ENCODE measurements at regions not wholly inside any gene's neighbourhood (a gene's known extent, or its start where the extent isn't known, plus 50 kb on each side); places are given as distances from the start of the nearest gene placed in this dataset.

DNA sequence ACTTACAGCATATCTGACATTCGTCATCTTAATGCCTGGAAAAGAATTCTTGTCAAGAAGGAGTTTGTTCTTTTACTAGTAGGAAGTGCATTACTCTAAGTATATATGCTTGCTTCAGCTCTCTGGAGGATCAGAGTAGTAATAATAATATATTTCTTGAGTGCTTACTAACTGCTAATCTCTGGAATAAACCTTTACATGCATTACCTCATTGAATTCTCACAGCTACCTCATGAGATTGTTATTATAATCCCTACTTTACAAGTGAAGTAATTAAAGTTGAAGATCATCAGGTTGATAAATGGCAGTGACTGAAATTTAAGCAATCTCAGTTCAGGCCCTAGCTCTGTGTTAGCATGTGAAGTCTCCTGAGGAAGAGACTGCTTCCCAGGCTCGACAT is 115.0 kb upstream of the PDE5A start:
- DNase-seq, result no peak

DNA sequence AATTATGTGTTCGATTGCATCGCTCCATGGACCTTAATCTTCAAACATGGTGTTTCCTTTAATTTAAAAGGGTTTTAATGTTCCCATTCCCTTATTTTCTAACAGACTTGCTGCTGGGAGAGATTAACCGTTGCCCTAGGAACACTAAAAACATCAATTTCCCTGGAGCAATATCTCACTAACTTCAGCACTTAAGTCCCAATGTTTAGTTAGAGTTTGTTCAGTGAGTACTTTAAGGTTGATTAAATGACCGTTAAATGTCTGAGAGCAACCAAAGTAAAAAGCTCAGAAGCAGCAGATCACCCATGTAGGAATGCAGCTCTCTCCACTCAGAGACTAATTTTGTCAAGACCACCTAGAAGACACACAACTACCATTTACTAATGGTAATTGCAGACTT is 111.2 kb upstream of the PDE5A start:
- no peak for DNase-seq

DNA sequence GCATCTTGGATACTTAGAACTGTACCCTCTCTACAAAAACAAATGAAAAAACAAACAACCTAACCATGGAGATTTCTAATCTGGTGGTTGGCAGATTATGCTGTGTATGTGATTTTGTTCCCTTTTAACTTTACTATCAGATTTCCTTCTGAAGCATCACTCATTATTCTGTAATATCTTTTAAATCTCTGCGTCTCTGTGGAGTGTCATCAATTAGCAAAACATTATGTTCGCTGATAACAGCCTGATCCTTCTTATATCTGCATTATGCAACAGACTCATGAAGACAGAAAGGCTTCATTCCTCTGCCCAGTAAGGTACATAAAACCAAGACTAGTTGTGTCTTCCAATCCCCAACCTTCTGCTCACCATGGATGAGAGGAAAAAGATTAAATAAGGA is 110.3 kb upstream of the PDE5A start:
- no peak for DNase-seq

DNA sequence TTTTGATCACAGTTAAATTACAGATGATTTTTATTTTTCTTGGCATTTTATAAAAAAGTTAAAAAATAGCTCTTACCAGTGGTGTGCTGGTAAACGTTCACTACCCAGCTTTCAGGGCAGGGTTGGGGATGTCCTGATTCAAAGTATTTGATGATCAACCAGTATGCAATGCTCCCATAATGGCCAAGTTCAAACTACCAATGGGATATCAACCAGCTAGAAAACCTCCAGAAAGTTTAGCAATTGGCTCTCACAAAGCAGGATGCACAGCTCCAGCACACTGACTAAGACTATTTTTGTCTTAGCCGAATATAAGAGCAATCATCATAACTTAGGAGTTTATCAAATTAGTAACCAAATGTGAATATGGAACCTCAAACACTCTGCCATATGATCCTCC is 108.0 kb upstream of the PDE5A start:
- DNase-seq, result no peak

DNA sequence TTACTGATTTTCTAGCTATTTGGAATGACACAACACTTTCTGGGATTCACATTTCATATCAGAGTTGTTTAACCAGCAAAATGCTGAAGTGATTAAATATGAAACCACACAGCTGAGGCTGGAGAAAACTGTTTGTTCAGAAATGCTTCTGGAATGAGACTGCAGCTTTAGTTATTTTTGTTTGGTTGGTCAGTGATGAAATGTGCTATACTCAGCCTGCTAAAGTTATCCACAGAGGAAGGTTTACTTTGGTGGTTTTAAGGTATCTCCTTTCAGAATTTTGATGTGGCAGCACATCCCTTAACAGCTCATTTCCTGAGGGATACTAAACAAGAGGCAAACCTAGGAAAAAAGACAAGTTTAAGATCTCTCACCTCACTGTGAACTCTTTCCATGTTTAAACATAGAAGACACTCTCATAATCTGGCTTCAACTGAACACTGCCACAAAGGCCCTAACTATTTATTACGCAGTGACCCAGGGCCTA is 106.6 kb upstream of the PDE5A start:
- DNase-seq, result no peak

DNA sequence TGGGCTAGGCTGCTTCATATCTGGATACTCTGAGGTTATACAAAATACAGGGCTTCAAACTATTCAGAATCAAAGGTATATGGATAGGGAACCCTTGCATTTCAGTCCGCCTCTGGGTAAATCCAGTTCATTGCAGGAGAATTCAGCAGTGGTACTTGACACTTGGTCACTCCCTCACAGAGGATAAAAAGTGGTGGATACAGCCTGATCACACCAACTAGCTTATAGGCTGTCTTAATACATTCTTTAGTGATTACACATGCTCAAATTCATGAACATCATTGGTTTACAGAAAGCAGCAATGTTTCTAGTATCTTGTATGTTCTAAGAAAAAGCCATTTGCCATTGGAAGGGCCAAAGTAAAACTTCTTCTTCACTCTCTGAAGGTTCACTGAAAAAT is 104.8 kb upstream of the PDE5A start:
- DNase-seq, result no peak

DNA sequence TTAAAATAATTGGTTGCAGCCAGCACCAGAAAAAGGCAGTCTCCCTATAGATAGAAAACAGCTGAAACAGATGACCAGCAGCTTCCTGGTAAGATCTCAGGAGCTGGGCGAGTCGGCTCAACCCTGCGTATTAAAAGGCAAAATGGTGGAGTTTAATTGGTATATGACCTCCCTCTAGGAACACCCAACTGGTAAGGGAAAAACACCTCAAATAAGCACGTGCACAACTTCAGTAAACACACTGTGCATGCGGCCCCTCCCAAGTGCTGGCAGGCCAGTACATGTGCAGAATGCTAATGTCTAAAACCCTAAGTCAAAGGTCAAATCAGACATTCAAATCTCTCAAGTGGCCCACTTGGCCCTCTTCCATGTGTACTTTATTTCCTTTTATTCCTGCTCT is 103.2 kb upstream of the PDE5A start:
- DNase-seq, result no peak

- no peak for DNase-seq
Observed at GRCh38 chr4:119731146-119731742, 102.6 kb upstream of the PDE5A start.

GRCh38 chr4:119730671-119730950 is 102.0 kb upstream of the PDE5A start:
- DNase-seq, result no peak

DNA sequence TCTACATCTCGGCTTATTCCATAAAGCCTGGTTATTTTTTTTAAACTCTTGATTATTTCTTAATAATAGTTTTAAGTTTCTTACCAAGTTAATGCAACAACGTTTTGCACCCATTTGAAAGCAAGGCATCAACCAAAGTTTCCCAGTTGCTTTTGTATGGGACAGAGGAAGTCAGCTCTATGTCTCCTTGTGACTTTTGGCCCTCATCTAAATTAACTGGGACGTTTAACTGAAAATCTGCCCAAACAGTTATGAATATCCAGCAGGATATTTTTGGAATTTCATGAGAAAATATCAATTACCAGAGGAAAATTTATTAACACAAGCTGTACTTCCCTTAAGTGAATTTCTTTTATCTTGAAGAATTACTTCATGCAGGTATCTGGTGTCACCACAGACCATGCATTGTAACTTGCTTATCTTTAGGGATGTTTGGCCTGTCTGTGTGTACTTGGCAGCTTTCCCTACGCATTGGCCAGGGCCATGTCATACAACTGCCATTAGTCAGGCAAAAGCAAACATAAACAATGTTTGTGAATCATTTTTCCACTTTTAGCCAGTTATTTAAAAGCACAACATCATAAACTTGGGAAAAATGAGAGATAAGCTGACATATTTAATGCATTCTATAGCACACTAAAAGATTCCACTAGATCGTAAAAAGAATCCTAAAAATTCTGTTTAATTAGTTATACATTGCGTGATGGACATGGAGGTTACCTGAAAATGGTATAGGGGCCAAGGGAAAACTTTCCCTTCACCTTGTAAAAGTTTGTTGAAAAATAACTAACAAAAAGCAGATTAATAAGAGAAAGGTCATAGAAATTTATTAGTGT is 101.4 kb upstream of the PDE5A start:
- no peak for DNase-seq

GRCh38 chr4:119728692-119729593 is 100.3 kb upstream of the PDE5A start:
- no peak for DNase-seq

- no peak for DNase-seq
Observed at GRCh38 chr4:119728185-119728584, 99.6 kb upstream of the PDE5A start.

DNA sequence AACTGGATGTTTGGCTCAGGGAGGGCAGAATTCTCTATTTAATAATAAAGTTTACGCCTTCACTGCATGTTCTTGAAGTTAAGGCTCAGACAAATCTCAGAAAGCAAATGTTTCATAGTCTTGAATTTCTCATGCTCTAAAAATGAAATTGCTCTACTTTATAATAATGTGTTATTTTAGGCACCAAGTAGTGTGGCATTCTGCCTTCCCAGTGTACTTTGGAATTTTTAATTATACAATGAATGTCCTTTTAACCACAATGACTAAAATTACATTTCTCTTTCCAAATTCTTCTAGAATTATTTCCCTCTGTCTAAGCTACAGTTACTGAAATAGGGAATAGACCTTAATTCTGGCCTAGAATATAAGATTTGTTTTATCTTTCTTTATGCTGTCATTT is 97.9 kb upstream of the PDE5A start:
- DNase-seq, result no peak

GRCh38 chr4:119725688-119726330 is 97.2 kb upstream of the PDE5A start:
- no peak for DNase-seq

DNA sequence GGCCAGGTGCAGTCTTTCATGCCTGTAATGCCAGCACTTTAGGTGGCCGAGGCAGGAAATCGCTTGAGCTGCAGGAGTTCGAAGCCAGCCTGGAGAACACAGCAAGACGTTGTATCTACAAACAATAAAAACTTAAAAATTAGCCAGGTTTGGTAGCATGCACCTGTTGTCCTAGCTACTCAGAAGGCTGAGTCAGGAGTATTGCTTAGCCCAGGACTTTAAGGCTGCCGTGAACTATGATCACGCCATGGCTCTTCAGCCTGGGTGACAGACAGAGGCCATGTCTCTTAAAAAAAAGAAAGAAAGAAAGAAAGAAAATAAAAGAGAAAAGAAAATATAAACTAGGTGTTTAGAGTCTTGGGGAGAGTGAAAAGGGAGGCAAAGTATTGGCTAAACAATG is 96.4 kb upstream of the PDE5A start:
- no peak for DNase-seq

- no peak for DNase-seq
Observed at GRCh38 chr4:119722670-119723069, 94.1 kb upstream of the PDE5A start.

DNA sequence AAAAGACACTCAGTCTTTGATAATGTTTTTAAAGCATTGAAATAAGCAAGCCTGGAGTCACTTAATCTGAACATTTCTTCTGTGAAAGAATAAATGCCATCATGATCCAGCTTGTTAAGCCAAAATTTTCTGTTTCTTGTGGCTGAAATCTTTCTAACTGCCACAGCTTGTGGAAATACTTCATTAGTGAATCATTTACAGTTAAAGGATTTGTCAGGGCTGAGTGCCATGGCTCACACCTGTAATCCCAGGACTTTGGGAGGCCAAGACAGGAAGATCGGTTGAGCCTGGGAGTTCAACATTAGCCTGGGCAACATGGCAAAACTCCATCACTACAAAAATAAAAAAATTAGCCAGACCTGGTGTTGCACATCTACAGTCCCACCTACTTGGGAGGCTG is 93.3 kb upstream of the PDE5A start:
- no peak for DNase-seq

DNA sequence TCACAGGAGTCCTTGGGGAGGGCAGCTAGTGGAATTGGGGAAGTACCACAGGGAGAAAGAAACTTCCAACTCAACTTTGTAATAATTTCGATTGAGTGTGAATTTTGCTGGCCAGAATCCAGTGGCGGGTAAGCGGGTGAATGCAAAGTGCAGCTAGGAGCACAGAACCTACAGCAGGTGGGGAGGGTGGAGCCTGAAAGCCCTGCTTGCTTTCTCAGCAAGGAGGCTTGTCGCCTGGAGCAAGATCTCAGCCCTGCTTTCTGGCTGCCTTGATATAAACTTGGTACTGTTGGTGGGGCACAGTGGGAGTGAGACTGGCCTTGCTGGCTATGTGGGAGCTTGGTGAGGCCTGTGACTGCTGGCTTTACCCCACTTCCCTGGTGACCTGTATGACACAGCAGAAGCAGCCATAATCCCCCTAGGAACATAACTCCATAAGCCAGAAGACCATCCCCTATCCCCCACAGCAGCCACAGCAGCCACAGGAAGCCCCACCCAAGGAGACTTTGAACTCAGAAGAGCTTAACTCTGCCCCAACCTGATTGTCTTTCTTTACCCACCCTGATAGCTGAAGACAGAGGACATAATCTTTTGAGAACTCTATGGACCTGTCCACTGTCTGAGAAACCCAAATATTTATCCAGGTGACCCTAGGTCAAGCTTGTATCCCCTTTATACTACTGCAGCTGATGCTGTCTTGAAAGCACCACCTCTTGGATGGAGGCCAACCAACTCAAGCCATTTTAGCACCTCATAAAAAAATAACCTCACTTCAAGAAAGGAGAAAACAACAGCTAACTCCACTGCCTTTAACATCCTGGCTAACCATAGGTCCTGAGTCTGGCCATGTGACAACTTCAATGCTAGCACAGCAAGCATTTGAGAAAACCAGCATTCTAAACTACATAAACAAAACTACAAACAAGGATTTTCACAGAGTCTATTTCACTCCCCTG is 87.2 kb upstream of the PDE5A start:
- no peak for DNase-seq

- no peak for DNase-seq
Observed at GRCh38 chr4:119709418-119709817, 80.8 kb upstream of the PDE5A start.

GRCh38 chr4:119707336-119707735 is 78.7 kb upstream of the PDE5A start:
- DNase-seq, result no peak

DNA sequence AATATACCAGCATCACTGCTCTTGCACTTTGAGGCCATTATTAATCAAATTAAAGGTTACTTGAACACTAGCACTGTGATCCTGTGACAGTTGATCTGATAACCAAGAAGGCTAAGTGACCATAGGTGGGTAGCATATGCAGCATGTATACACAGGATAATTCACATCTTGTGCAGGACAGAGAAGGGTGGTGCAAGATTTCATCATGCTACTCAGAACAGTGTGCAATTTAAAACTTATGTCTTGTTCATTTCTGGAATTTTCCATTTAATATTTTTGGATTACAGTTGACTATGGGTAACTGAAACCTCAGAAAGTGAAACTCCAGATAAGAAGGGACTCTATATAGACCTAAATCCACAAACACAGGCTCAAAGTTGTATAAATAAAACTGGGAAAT is 78.2 kb upstream of the PDE5A start:
- DNase-seq, result no peak

GRCh38 chr4:119697887-119698393 is 69.3 kb upstream of the PDE5A start:
- no peak for DNase-seq
